Testis (tissue), 2 donors: ENCODE measurements at regions not wholly inside any gene's neighbourhood (a gene's known extent, or its start where the extent isn't known, plus 50 kb on each side); places are given as distances from the start of the nearest gene placed in this dataset.

Source experiments
- POLR2A ChIP-seq: fragments of 450-650 bp; IDR thresholded peaks from one replicate; pipeline ENCODE4 v1.6.1; 2017; ENCODE audit warnings: antibody characterized with exemption, mild to moderate bottlenecking, moderate library complexity
- TF ChIP-seq, protein P1 (sequence below), 3 experiments: fragments of 450-650 bp in 2 of 3; fragments of 200-600 bp in 1 of 3; sonication (generic) in 1 of 3; IDR thresholded peaks; one replicate each; pipeline ENCODE4 v1.5.1; 2016 to 2019; ENCODE audit warnings: antibody characterized with exemption in 3 of 3, mild to moderate bottlenecking in 2 of 3, moderate library complexity in 1 of 3

GRCh38 chr5:130605234-130605633 lies 559.8 kb downstream of the HINT1 start:
- TF ChIP-seq, protein P1, sequence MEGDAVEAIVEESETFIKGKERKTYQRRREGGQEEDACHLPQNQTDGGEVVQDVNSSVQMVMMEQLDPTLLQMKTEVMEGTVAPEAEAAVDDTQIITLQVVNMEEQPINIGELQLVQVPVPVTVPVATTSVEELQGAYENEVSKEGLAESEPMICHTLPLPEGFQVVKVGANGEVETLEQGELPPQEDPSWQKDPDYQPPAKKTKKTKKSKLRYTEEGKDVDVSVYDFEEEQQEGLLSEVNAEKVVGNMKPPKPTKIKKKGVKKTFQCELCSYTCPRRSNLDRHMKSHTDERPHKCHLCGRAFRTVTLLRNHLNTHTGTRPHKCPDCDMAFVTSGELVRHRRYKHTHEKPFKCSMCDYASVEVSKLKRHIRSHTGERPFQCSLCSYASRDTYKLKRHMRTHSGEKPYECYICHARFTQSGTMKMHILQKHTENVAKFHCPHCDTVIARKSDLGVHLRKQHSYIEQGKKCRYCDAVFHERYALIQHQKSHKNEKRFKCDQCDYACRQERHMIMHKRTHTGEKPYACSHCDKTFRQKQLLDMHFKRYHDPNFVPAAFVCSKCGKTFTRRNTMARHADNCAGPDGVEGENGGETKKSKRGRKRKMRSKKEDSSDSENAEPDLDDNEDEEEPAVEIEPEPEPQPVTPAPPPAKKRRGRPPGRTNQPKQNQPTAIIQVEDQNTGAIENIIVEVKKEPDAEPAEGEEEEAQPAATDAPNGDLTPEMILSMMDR (IDR thresholded peaks at IDR 0.05), result no peak
- TF ChIP-seq POLR2A, result no peak
